ENCODE measurements at regions not wholly inside any gene's neighbourhood (a gene's known extent, or its start where the extent isn't known, plus 50 kb on each side); places are given as distances from the start of the nearest gene placed in this dataset.

- Mint-ChIP-seq H3K27ac (no peak overlapping the region), H3K4me1 (peaks cover 7% of the 10 kb centered on the region; the same call in 2 of the 3 replicates), H3K9me3 (no peaks in the 10 kb centered on the region), H3K36me3 (ENCODE audit: low read depth) (no peaks in the 10 kb centered on the region), H3K4me3 (no peak overlapping the region), H3K27me3 (ENCODE audit: insufficient read depth, low read depth, poor library complexity) (peaks cover 4% of the 10 kb centered on the region)
- Histone ChIP-seq H3K27ac (ENCODE audit: low read depth) (no peak overlapping the region), H3F3A (replicated peaks; ENCODE audit: low read depth) (no peaks in the 10 kb centered on the region), H3K79me2 (replicated peaks; ENCODE audit: insufficient read depth) (no peaks in the 10 kb centered on the region), H3K4me2 (no peak overlapping the region), H2AFZ (peak overlapping the region; percentile 45; the same call in 1 of the 2 replicates), H3K36me3 (ENCODE audit: insufficient read depth) (no peaks in the 10 kb centered on the region), H3K27me3 (ENCODE audit: insufficient read depth) (no peaks in the 10 kb centered on the region), H4K20me1 (replicated peaks; ENCODE audit: insufficient read depth) (no peaks in the 10 kb centered on the region), H3K4me1 (ENCODE audit: insufficient read depth) (no peaks in the 10 kb centered on the region), H3K4me3 (no peak overlapping the region), H3K9me2 (ENCODE audit: insufficient read depth) (0 out of 2 replicates have a peak, but pooled peaks cover 2% of the 10 kb centered on the region)
- ATAC-seq (peak; percentile 38; the same call in 2 of the 3 replicates), DNase-seq (ENCODE audit: low spot score) (no peak)
- no peak for TF ChIP-seq JUNB (IDR thresholded peaks at IDR 0.05; ENCODE audit: unreplicated experiment)
Observed at GRCh38 chr2:204293884-204294747, 251.2 kb upstream of the PARD3B start.

GRCh38 chr2:204298404-204298803 lies 246.9 kb upstream of the PARD3B start:
- Mint-ChIP-seq H3K27me3 (ENCODE audit: insufficient read depth, low read depth, poor library complexity) (no peaks in the 10 kb centered on the region), H3K27ac (no peak overlapping the region), H3K4me1 (peaks cover 7% of the 10 kb centered on the region; the same call in 2 of the 3 replicates), H3K36me3 (ENCODE audit: low read depth) (no peaks in the 10 kb centered on the region), H3K4me3 (no peak overlapping the region), H3K9me3 (no peaks in the 10 kb centered on the region)
- Histone ChIP-seq H4K20me1 (replicated peaks; ENCODE audit: insufficient read depth) (no peaks in the 10 kb centered on the region), H2AFZ (no peak overlapping the region), H3K27me3 (ENCODE audit: insufficient read depth) (no peaks in the 10 kb centered on the region), H3F3A (replicated peaks; ENCODE audit: low read depth) (no peaks in the 10 kb centered on the region), H3K4me3 (no peak overlapping the region), H3K4me1 (ENCODE audit: insufficient read depth) (no peaks in the 10 kb centered on the region), H3K4me2 (no peak overlapping the region), H3K27ac (ENCODE audit: low read depth) (no peak overlapping the region), H3K9me2 (ENCODE audit: insufficient read depth) (peaks cover 7% of the 10 kb centered on the region), H3K36me3 (ENCODE audit: insufficient read depth) (no peaks in the 10 kb centered on the region), H3K79me2 (replicated peaks; ENCODE audit: insufficient read depth) (no peaks in the 10 kb centered on the region)
- DNase-seq (ENCODE audit: low spot score) (no peak), ATAC-seq (no peak)
- TF ChIP-seq STAT1 (IDR thresholded peaks at IDR 0.05; ENCODE audit: unreplicated experiment) (no peak), EZH2phosphoT487 (IDR thresholded peaks at IDR 0.05; ENCODE audit: unreplicated experiment) (no peak), NANOG (IDR thresholded peaks at IDR 0.05; ENCODE audit: borderline replicate concordance) (no peak)

GRCh38 chr2:204299766-204300165 lies 245.5 kb upstream of the PARD3B start:
- Histone ChIP-seq H4K20me1 (replicated peaks; ENCODE audit: insufficient read depth) (no peaks in the 10 kb centered on the region), H3K4me3 (no peak overlapping the region), H3K36me3 (ENCODE audit: insufficient read depth) (no peaks in the 10 kb centered on the region), H3K9me2 (ENCODE audit: insufficient read depth) (peaks cover 7% of the 10 kb centered on the region), H3K79me2 (replicated peaks; ENCODE audit: insufficient read depth) (no peaks in the 10 kb centered on the region), H3F3A (replicated peaks; ENCODE audit: low read depth) (no peaks in the 10 kb centered on the region), H2AFZ (no peak overlapping the region), H3K27ac (ENCODE audit: low read depth) (no peak overlapping the region), H3K27me3 (ENCODE audit: insufficient read depth) (no peaks in the 10 kb centered on the region), H3K4me2 (no peak overlapping the region), H3K4me1 (ENCODE audit: insufficient read depth) (no peaks in the 10 kb centered on the region)
- no peak for ATAC-seq
- no peak for DNase-seq (ENCODE audit: low spot score)
- Mint-ChIP-seq H3K27me3 (ENCODE audit: insufficient read depth, low read depth, poor library complexity) (no peaks in the 10 kb centered on the region), H3K9me3 (no peaks in the 10 kb centered on the region), H3K36me3 (ENCODE audit: low read depth) (no peaks in the 10 kb centered on the region), H3K27ac (no peak overlapping the region), H3K4me3 (no peak overlapping the region), H3K4me1 (no peaks in the 10 kb centered on the region)
- no peak for TF ChIP-seq STAT1 (IDR thresholded peaks at IDR 0.05; ENCODE audit: unreplicated experiment)
- no peak for TF ChIP-seq ZNF462 (CRISPR knock-in tag; IDR thresholded peaks at IDR 0.05)
- no peak for TF ChIP-seq ETS1 (IDR thresholded peaks at IDR 0.05)

Data from GM23338 (cell line).